Calu3 (cell line): ENCODE measurements at regions not wholly inside any gene's neighbourhood (a gene's known extent, or its start where the extent isn't known, plus 50 kb on each side); places are given as distances from the start of the nearest gene placed in this dataset.
"Not testable (repeated sequence)": the region's sequence is repeated elsewhere in the genome, so short reads cannot be mapped to it uniquely, and the experiment has no call there.

Experiments used
- BruUV-seq: library from RNA; stranded (reverse); fragments of 400-500 nt; replicated peaks from 2 replicates; lab custom pipeline; 2021; lab: Mats Ljungman, UMichigan
- CTCF ChIA-PET: fragments of 300-600 bp; sonication (Branson Sonifier 250); formaldehyde crosslinking; loops from one replicate; lab custom pipeline; 2022; ENCODE audit warnings: antibody characterized with exemption; lab: Charles Lee
- DNase-seq: peaks from one replicate; pipeline ENCODE4 v3.0.0; 2022
- H3K27ac Mint-ChIP-seq: one replicate; pipeline ENCODE4 v1.8.0; 2022; ENCODE audit warnings: mixed read lengths; ENCODE audit not compliant: unreplicated experiment
- H3K27me3 Mint-ChIP-seq: one replicate; pipeline ENCODE4 v1.8.0; 2022; ENCODE audit warnings: mixed read lengths; ENCODE audit not compliant: unreplicated experiment
- H3K36me3 Mint-ChIP-seq: one replicate; pipeline ENCODE4 v1.8.0; 2022; ENCODE audit warnings: mild to moderate bottlenecking, moderate library complexity, mixed read lengths; ENCODE audit not compliant: insufficient read depth, unreplicated experiment
- H3K4me1 Mint-ChIP-seq: one replicate; pipeline ENCODE4 v1.8.0; 2022; ENCODE audit warnings: mild to moderate bottlenecking, low read depth, mixed read lengths; ENCODE audit not compliant: unreplicated experiment
- H3K4me3 Mint-ChIP-seq: one replicate; pipeline ENCODE4 v1.8.0; 2022; ENCODE audit warnings: mild to moderate bottlenecking, low read depth, moderate library complexity, mixed read lengths; ENCODE audit not compliant: unreplicated experiment
- H3K9me3 Mint-ChIP-seq: one replicate; pipeline ENCODE4 v1.8.0; 2022; ENCODE audit warnings: low read depth, mixed read lengths; ENCODE audit not compliant: unreplicated experiment
- CTCF ChIP-seq: fragments of 200-600 bp; IDR thresholded peaks from one replicate; pipeline ENCODE4 v1.8.0; 2022; ENCODE audit warnings: antibody characterized with exemption; ENCODE audit not compliant: unreplicated experiment
- intact Hi-C: fragments of 100-400 bp; cut with micrococcal nuclease; formaldehyde crosslinking; loops from one replicate; pipeline ENCODE4 v1.10.0; 2022; ENCODE audit not compliant: unreplicated experiment

GRCh38 chr1:217133958-217134856 is 411.0 kb upstream of the ESRRG start:
- BruUV-seq: no TSS peak
- no peaks in the 10 kb centered on the region for H3K4me1 Mint-ChIP-seq
- H3K4me3 Mint-ChIP-seq: peak overlapping the region; percentile 68
- no peak for DNase-seq
- no peak overlapping the region for H3K27ac Mint-ChIP-seq
- CTCF ChIA-PET: no interaction called here
- peaks cover 16% of the 10 kb centered on the region for H3K27me3 Mint-ChIP-seq
- no peak for TF ChIP-seq CTCF
- intact Hi-C loops: no loop called here
- H3K36me3 Mint-ChIP-seq: peaks cover 19% of the 10 kb centered on the region
- H3K9me3 Mint-ChIP-seq: peaks cover 5% of the 10 kb centered on the region

GRCh38 chr1:217133092-217133491 is 409.9 kb upstream of the ESRRG start:
- TF ChIP-seq CTCF: no peak
- H3K27ac Mint-ChIP-seq: no peak overlapping the region
- H3K9me3 Mint-ChIP-seq: no peaks in the 10 kb centered on the region
- H3K4me3 Mint-ChIP-seq: no peak overlapping the region
- intact Hi-C loops: no loop called here
- H3K36me3 Mint-ChIP-seq: peaks cover 19% of the 10 kb centered on the region
- no TSS peak for BruUV-seq
- H3K4me1 Mint-ChIP-seq: no peaks in the 10 kb centered on the region
- no peak for DNase-seq
- peaks cover 16% of the 10 kb centered on the region for H3K27me3 Mint-ChIP-seq
- CTCF ChIA-PET: no interaction called here

DNA sequence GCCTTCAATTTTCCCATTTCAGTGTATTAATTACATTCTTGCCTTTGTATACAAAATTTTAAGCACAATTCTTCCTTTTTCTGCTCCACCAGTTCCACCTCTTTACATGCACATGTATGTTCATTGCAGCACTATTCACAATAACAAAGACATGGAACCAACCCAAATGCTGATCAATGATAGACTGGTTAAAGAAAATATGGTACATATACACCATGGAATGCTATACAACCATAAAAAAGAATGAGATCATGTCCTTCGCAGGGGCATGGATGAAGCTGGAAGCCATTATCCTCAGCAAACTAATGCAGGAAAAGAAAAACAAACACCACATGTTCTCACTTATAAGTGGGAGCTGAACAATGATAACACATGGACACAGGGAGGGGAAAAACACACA is 400.1 kb upstream of the ESRRG start:
- BruUV-seq, CTCF ChIA-PET, intact Hi-C loops, H3K27ac Mint-ChIP-seq, H3K4me1 Mint-ChIP-seq, DNase-seq, H3K27me3 Mint-ChIP-seq, H3K4me3 Mint-ChIP-seq, H3K9me3 Mint-ChIP-seq, H3K36me3 Mint-ChIP-seq: not testable (repeated sequence)

GRCh38 chr1:217117973-217118465 is 394.8 kb upstream of the ESRRG start:
- Mint-ChIP-seq H3K4me3 (no peak overlapping the region), H3K9me3 (peaks cover 4% of the 10 kb centered on the region), H3K36me3 (no peaks in the 10 kb centered on the region), H3K27ac (no peak overlapping the region), H3K4me1 (no peaks in the 10 kb centered on the region), H3K27me3 (no peaks in the 10 kb centered on the region)
- intact Hi-C loops: no loop called here
- no peak for DNase-seq
- no peak for TF ChIP-seq CTCF
- CTCF ChIA-PET: no interaction called here
- no TSS peak for BruUV-seq
